ENCODE measurements at regions not wholly inside any gene's neighbourhood (a gene's known extent, or its start where the extent isn't known, plus 50 kb on each side); places are given as distances from the start of the nearest gene placed in this dataset.

DNA sequence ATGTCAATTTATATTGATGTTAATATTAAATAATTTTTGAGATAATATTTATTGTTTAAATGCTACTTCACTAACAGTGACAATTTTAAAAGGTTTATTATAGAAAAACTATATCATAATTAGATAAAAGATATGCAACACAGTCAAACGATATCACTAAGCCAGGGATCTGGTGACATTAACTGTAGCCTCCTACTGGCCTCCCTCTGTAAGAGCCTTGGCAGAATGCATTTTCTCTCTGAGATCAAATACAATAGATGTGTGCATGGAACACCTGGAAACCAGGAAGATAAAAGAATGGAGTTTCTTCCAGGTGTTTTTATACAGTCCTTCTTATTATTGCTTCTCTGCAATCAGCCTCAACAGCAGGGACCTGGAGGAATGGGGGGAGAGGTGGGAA, 1762.1 kb downstream of the BRINP3 start:
- TF ChIP-seq, protein P1, sequence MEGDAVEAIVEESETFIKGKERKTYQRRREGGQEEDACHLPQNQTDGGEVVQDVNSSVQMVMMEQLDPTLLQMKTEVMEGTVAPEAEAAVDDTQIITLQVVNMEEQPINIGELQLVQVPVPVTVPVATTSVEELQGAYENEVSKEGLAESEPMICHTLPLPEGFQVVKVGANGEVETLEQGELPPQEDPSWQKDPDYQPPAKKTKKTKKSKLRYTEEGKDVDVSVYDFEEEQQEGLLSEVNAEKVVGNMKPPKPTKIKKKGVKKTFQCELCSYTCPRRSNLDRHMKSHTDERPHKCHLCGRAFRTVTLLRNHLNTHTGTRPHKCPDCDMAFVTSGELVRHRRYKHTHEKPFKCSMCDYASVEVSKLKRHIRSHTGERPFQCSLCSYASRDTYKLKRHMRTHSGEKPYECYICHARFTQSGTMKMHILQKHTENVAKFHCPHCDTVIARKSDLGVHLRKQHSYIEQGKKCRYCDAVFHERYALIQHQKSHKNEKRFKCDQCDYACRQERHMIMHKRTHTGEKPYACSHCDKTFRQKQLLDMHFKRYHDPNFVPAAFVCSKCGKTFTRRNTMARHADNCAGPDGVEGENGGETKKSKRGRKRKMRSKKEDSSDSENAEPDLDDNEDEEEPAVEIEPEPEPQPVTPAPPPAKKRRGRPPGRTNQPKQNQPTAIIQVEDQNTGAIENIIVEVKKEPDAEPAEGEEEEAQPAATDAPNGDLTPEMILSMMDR (conservative IDR thresholded peaks at IDR 0.05; ENCODE audit: low read length) = no peak
- TF ChIP-seq EZH2phosphoT487 (IDR thresholded peaks at IDR 0.05; ENCODE audit: borderline replicate concordance, low read depth, low read length) = no peak

Data from OCI-LY7 (cell line).